ENCODE measurements at regions not wholly inside any gene's neighbourhood (a gene's known extent, or its start where the extent isn't known, plus 50 kb on each side); places are given as distances from the start of the nearest gene placed in this dataset.
"Not testable (repeated sequence)": the region's sequence is repeated elsewhere in the genome, so short reads cannot be mapped to it uniquely, and the experiment has no call there.

- no peak for DNase-seq (ENCODE audit: low read depth)
Measured at GRCh38 chr14:30266290-30266689, 292.7 kb upstream of the G2E3 start.

DNA sequence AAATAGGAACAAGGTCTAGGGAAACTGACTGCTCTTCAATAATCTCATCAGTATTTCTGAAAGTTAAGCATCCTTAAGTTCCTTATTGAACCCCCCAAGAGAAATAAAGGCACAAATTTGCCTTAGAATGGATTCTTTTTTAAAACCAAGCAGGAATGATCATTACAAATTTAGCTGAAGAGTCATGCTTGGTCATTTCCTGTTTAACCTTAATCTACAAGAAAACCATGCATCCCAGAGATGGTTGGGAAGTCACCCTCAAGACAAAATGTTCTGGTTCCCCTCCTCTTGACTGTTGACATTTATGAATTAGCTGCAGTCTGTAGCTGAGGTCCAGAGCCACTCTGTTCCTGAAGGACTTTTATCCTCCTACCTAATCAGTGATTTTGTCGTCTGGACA is 291.8 kb upstream of the G2E3 start:
- no peak for DNase-seq (ENCODE audit: low read depth)

GRCh38 chr14:30270200-30271161 is 288.5 kb upstream of the G2E3 start:
- peak; percentile 38 for DNase-seq (ENCODE audit: low read depth)

- DNase-seq (ENCODE audit: low read depth): no peak
Measured at GRCh38 chr14:30271811-30272323, 287.1 kb upstream of the G2E3 start.

DNA sequence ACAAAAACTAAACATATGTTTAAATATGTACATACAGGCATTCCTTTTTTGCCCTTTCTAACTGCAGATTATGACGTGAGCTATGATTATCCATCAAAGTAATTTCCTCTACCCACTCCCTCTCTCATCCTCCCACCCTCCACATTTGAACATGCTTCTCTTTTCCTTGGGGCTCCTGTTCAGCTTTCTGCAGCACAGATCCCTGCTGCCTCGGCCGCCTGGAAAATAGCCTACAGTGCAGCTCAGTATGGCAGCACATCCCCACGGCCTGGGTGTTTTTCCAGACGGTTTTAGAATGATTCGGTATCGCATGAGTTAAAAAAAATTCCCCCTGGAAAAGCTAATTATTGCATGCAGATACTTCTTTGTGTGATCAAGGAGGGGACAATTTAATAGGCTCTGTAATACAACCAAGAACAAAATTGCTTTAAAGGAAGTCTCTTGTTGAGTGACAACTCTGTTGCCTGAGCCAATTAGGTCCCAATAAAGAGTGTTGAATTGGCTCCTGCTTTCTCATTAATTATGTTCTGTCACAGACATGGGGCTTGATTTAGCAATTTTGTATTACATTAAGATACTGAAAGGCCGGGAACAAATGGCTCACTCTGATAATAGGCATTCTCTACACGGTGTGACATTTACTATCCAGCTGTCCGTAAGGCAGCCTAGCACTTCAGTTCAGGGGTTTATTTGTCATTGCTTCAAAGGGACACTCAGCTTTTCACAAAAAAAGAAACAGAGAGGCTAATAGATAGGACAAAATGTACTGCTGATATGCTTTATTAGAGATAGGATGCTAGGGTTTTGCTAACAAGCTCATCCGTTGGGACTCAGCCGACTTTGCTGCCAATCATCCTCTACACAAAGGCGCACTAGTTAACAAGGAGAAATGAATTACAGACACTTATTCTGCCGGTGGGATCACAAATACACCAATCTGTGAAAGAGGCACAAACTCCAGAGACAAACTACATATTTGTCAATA is 285.8 kb upstream of the G2E3 start:
- DNase-seq (ENCODE audit: low read depth): no peak

DNA sequence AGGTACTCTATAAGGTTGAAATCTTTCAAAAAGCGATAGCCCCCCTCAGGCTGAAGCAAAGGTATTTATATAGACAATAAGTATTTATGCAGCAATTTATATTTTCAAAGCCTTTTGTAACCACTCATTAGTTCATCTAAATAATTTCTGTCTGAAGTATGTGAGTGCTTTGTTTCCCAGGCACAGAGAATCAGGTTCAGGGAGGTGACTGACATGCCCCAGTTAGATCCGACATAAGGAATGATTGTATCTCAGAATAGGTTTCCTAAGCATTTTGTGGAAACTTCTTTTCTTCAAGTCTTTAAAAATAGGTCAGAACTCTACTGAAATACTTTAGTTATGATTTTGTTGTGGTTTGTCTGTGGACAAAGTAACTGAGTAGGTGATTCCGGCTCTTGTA is 283.4 kb upstream of the G2E3 start:
- DNase-seq (ENCODE audit: low read depth): no peak

GRCh38 chr14:30277268-30277667 is 281.7 kb upstream of the G2E3 start:
- no peak for DNase-seq (ENCODE audit: low read depth)

GRCh38 chr14:30278856-30279255 is 280.1 kb upstream of the G2E3 start:
- not testable (repeated sequence) for DNase-seq (ENCODE audit: low read depth)

DNA sequence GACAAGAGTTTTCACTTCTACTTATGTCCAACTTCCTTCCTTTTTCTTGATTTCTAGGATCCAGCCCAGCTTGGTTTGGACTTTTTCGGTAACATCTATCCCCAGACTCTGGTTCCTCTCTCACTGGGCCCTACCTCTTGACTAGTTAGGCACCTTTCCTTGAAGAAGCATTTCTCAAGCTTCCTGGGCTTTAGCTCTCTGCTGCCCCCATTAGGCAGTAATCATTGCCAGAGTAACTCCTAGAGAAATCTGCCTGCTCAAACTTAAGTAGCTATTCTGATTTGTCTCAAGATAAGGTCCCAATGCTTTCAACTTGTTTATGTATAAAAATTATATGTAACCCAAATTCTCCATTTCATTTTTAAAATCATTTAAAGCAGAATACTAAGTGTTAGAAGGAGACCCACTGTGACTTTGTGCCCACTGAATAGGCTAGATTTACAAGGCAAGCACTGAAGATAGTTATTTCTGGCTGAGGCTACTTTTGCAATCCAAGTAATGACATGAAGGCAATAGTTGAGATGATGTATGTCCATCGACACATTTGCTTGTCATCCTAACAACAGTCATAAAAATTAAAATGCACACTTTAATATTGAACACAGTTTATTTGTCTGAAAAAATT is 275.0 kb upstream of the G2E3 start:
- DNase-seq (ENCODE audit: low read depth): no peak

DNA sequence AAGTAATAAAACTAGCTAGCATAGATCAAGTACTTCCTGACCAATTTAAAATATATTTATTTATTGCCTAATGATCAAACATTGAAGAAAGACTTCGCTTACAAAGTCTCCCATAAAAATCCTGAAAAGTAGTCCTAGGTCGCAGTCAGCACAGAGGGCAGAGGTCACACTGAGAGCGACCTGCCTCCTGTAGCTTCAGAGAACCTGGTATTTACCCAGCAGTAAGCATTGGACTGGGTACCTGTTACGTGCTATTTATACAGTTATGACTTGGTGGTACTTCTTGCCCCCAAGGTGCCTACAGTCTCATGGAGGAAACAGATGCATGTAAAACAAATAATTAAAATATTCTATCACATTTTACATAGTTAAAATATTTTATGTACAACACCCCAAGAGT is 274.1 kb upstream of the G2E3 start:
- no peak for DNase-seq (ENCODE audit: low read depth)

DNA sequence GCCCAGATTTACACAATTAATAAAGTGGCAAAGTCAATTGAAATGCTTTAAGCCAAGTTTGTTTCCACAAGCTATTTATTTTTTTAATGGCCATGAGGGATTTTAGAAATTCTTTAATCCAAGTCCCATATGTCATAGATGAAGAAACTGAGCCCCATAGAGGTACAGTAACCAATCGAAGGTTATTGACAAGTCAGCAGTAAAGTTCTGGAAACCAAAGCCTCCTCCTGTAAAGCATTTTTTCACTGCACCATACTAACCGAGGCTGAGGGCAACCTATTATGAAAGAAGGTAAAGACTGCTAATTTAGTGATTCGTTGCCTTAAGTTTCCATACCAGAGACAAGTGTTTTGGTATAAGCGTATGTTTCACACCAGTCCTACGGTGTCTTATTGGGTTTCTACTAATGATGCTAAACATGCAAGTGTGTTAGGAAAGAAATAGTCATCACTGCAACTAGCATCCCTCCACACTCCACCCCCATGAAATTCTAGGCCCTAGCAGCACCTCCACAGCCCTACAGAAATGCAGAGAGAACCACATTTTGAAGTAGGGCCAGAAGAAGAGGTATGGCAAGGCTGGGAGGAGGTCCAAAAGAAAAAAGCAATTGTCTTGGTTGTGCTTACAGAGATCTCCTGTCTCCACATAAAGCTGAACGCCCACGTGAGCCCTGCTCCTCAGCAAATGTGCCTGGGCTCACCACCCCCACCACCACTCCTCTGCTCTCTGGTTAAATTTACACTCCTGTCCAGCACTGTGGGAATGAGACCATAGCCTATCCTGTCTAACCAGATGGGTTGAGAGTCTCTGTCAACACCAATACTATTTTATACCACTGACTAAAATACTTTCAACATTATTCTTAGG is 271.1 kb upstream of the G2E3 start:
- no peak for DNase-seq (ENCODE audit: low read depth)

DNA sequence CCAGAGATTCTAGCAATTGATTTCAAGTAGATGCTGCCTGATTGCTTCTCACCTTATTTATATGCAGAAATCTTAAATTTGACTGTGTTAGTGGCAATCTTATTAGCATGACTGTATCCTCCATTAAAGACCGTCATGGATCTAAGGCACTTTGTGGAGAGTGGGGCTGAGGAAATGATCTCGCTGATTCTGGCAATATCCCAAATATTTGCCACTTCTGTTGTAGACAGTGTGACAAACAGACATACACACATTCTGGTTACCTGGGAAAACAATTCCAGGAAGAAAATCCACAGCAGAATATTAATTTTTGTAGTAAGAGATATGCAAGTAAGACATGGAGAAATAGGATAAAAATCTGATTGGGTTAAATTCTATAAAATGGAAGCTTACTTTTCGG is 269.0 kb upstream of the G2E3 start:
- no peak for DNase-seq (ENCODE audit: low read depth)

DNA sequence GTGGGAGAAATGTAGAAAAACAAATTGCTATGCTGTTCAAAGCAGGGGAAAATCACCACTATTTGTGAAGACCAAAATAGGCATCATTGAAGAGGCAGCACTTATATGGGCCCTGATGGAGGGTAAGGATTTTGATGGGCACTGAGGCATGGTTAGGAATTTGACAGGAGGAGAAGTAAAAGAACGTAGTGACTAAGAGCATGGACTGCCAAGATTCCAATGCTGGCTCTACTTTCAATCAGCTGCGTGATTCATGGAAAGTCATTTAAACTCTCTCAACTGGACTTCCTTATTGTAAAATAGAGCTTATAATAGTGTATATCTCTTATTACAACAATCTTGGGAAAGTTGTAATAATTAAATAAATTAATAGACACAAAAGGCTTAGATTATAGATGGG is 267.7 kb upstream of the G2E3 start:
- no peak for DNase-seq (ENCODE audit: low read depth)

- DNase-seq (ENCODE audit: low read depth): no peak
Measured at GRCh38 chr14:30292541-30292940, 266.4 kb upstream of the G2E3 start.

GRCh38 chr14:30295980-30296379 is 263.0 kb upstream of the G2E3 start:
- no peak for DNase-seq (ENCODE audit: low read depth)

DNA sequence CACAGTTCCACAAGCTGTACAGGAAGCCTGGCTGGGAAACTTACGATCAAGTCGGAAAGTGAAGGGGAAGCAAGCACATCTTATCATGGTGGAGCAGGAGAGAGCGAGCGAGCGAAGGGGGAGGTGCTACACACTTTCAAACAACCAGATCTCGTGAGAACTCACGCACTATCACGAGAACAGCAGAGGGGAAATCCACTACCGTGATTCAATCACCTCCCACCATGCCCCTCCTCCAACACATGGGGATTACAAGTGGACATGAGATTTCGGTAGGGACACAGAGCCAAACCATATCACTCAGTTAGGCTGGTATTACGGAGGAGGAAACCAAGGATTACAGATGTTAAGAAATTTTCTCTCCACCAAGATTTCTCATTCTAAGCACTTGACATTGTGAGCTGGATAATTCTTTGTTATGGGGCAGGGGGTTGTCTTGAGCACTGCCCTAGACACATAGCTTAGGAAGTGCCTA is 262.0 kb upstream of the G2E3 start:
- DNase-seq (ENCODE audit: low read depth): no peak

- DNase-seq (ENCODE audit: low read depth): no peak
Measured at GRCh38 chr14:30297876-30298795, 260.8 kb upstream of the G2E3 start.

DNA sequence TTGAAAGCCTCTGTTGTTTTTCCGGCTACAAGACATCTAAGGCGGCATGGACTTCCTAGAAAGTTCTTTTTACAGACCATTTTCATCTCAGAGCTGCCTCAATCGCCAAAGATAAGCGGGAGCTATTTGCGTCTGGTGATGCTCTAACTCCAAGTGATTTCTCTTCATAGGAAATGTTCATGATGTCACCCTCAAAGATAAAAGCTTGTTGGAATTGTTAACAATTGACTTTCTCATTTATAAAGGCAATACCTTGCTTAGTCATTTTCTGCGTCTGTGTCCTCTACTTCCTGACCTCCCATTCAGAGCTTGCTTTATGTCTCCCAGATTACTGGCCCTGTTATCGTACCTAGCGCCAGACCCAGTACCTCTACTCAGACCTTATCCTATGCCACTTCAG is 259.0 kb upstream of the G2E3 start:
- DNase-seq (ENCODE audit: low read depth): no peak

- DNase-seq (ENCODE audit: low read depth): no peak
Measured at GRCh38 chr14:30303350-30303749, 255.6 kb upstream of the G2E3 start.

- no peak for DNase-seq (ENCODE audit: low read depth)
Measured at GRCh38 chr14:30305346-30305745, 253.6 kb upstream of the G2E3 start.
